WERI-Rb-1 (cell line): ENCODE measurements at regions not wholly inside any gene's neighbourhood (a gene's known extent, or its start where the extent isn't known, plus 50 kb on each side); places are given as distances from the start of the nearest gene placed in this dataset.

Source experiments
- DNase-seq: peaks from one replicate; pipeline ENCODE4 v3.0.0-alpha.2; 2020
- H3K27ac ChIP-seq: fragments of 250-450 bp; sonication (Bioruptor Pico); 2 replicates; pipeline ENCODE4 v1.5.1; 2020; ENCODE audit warnings: mild to moderate bottlenecking, moderate library complexity
- H3K27me3 ChIP-seq: fragments of 250-450 bp; sonication (Bioruptor Pico); 2 replicates; pipeline ENCODE4 v1.5.1; 2021; ENCODE audit warnings: mild to moderate bottlenecking, low read depth, moderate library complexity; ENCODE audit not compliant: insufficient read depth, severe bottlenecking
- H3K36me3 ChIP-seq: fragments of 250-450 bp; sonication (Bioruptor Pico); 2 replicates; pipeline ENCODE4 v1.5.1; 2020; ENCODE audit warnings: mild to moderate bottlenecking, moderate library complexity
- H3K4me3 ChIP-seq: 2 replicates; pipeline ENCODE4 v1.5.1; 2011; ENCODE audit warnings: low read depth, mild to moderate bottlenecking, control low read depth, low read length
- H3K9me3 ChIP-seq: fragments of 250-450 bp; sonication (Bioruptor Pico); 2 replicates; pipeline ENCODE4 v1.5.1; 2021; ENCODE audit warnings: mild to moderate bottlenecking, moderate library complexity; ENCODE audit not compliant: severe bottlenecking
- CTCF ChIP-seq: IDR thresholded peaks from 2 replicates; pipeline ENCODE4 v1.5.1; 2011; ENCODE audit warnings: low read depth, mild to moderate bottlenecking, control low read depth, inconsistent platforms, low read length

- no peak for DNase-seq
- no peaks in the 10 kb centered on the region for H3K36me3 ChIP-seq
- no peak for TF ChIP-seq CTCF
- peaks cover 58% of the 10 kb centered on the region for H3K27me3 ChIP-seq
- no peak overlapping the region for H3K27ac ChIP-seq
- H3K9me3 ChIP-seq, result no peaks in the 10 kb centered on the region
- H3K4me3 ChIP-seq, result no peak overlapping the region
These were observed 161.0 kb downstream of the ARRDC4 start for GRCh38 chr15:98121536-98121935.

- TF ChIP-seq CTCF, result no peak
- no peak for DNase-seq
- Histone ChIP-seq H3K27ac (no peak overlapping the region), H3K4me3 (no peak overlapping the region), H3K9me3 (no peaks in the 10 kb centered on the region), H3K27me3 (peaks cover 62% of the 10 kb centered on the region), H3K36me3 (no peaks in the 10 kb centered on the region)
These were observed 161.5 kb downstream of the ARRDC4 start for GRCh38 chr15:98121957-98122356.

- TF ChIP-seq CTCF, result no peak
- Histone ChIP-seq H3K27ac (no peak overlapping the region), H3K9me3 (no peaks in the 10 kb centered on the region), H3K36me3 (no peaks in the 10 kb centered on the region), H3K4me3 (no peak overlapping the region), H3K27me3 (peaks cover 74% of the 10 kb centered on the region)
- DNase-seq, result no peak
These were observed 162.8 kb downstream of the ARRDC4 start for GRCh38 chr15:98123297-98123696.

GRCh38 chr15:98123834-98124233 is 163.3 kb downstream of the ARRDC4 start:
- Histone ChIP-seq H3K27ac (no peak overlapping the region), H3K9me3 (no peaks in the 10 kb centered on the region), H3K4me3 (no peak overlapping the region), H3K27me3 (peaks cover 74% of the 10 kb centered on the region), H3K36me3 (no peaks in the 10 kb centered on the region)
- no peak for DNase-seq
- TF ChIP-seq CTCF, result no peak

GRCh38 chr15:98124581-98124980 is 164.1 kb downstream of the ARRDC4 start:
- H3K27me3 ChIP-seq, result peaks cover 82% of the 10 kb centered on the region
- H3K4me3 ChIP-seq, result no peak overlapping the region
- no peaks in the 10 kb centered on the region for H3K36me3 ChIP-seq
- TF ChIP-seq CTCF, result no peak
- H3K9me3 ChIP-seq, result no peaks in the 10 kb centered on the region
- DNase-seq, result no peak
- H3K27ac ChIP-seq, result no peak overlapping the region

- Histone ChIP-seq H3K4me3 (no peak overlapping the region), H3K27me3 (peaks cover 83% of the 10 kb centered on the region), H3K36me3 (no peaks in the 10 kb centered on the region), H3K27ac (no peak overlapping the region), H3K9me3 (no peaks in the 10 kb centered on the region)
- DNase-seq, result no peak
- TF ChIP-seq CTCF, result no peak
These were observed 166.0 kb downstream of the ARRDC4 start for GRCh38 chr15:98126326-98127085.
